ENCODE measurements at regions not wholly inside any gene's neighbourhood (a gene's known extent, or its start where the extent isn't known, plus 50 kb on each side); places are given as distances from the start of the nearest gene placed in this dataset.

DNA sequence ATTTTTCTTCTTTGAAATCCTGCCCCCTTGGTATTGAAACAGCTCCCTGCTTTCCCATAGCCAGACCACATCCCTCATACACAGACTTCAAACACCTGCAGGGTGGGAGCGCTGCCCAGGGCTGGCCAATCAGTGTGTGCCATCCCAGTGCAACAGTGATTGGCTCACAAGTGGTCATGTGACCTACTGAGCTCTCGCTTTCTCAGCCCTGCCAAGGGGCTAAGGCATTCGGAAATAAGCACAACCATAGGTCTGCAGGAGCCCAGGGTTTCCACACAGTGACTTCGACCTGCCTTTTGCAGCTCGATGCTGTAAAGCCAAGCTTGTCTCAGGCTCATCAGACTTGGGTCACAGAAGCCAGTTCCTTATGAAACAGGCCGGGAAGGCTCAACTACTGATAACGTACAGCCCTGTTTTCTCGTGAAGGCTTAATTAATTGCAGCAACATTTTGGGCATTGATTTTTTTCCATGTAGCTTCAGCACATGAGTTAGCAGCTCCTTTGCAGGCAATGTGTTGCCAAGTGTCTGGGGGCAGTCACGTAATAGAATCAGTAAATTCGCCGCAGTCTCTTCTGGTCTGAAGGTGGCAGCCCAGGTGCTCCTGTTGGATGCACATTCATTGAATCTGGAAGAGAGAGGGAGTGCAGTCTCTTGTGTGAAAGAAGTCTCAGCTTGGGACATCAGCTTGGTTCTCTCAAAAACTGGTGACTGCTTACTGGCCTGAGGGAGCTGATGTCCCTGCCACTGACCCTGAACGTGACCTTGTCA lies 1091.8 kb downstream of the AACS start:
- H3K9me3 ChIP-seq (ENCODE audit: control insufficient read depth in 2 of 2, insufficient read depth in 1 of 2, low read depth in 1 of 2, low read length in 1 of 2) = no peaks in the 10 kb centered on the region
- no peaks in the 10 kb centered on the region for H3K36me3 ChIP-seq (ENCODE audit: control insufficient read depth in 2 of 2, insufficient read depth in 2 of 2, low read length in 1 of 2)
- 71 to 82% methylated on average over 12 of the region's 12 CpGs for WGBS, 2 donors
- H3K27ac ChIP-seq (ENCODE audit: low read depth in 2 of 2, low read length in 1 of 2) = no peak overlapping the region
- no peaks in the 10 kb centered on the region for H3K27me3 ChIP-seq (ENCODE audit: control insufficient read depth in 1 of 2, insufficient read depth in 2 of 2, low read length in 2 of 2)
- H3K4me3 ChIP-seq (ENCODE audit: low read depth in 1 of 2, low read length in 2 of 2) = no peak overlapping the region
- H3K4me1 ChIP-seq (ENCODE audit: control insufficient read depth in 2 of 2, insufficient read depth in 2 of 2, low read length in 1 of 2) = no peaks in the 10 kb centered on the region

DNA sequence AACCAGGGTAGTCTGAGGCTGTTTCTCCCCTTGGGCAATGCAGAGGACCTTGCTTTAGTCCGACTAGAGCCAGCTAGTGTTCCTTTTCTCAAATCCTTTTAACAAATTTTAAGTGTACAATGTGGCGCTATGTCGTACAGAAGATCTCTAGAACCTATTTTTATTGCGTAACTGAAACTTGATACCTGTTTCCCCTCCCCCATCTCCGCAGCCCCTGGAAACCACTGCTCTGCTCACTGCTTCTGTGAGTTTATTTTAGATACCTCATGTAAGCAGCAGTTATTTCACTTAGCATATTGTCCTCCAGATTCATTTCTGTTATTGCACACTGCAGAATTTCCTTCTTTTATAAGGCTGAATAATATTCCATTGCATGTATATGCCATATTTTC lies 1092.3 kb downstream of the AACS start:
- Histone ChIP-seq H3K4me1 (ENCODE audit: control insufficient read depth in 2 of 2, insufficient read depth in 2 of 2, low read length in 1 of 2) (no peaks in the 10 kb centered on the region), H3K36me3 (ENCODE audit: control insufficient read depth in 2 of 2, insufficient read depth in 2 of 2, low read length in 1 of 2) (no peaks in the 10 kb centered on the region), H3K27ac (ENCODE audit: low read depth in 2 of 2, low read length in 1 of 2) (no peak overlapping the region), H3K4me3 (ENCODE audit: low read depth in 1 of 2, low read length in 2 of 2) (no peak overlapping the region), H3K27me3 (ENCODE audit: control insufficient read depth in 1 of 2, insufficient read depth in 2 of 2, low read length in 2 of 2) (no peaks in the 10 kb centered on the region), H3K9me3 (ENCODE audit: control insufficient read depth in 2 of 2, insufficient read depth in 1 of 2, low read depth in 1 of 2, low read length in 1 of 2) (no peaks in the 10 kb centered on the region)
- 84 to 89% methylated on average over 5 of the region's 5 CpGs for WGBS, 2 donors

DNA sequence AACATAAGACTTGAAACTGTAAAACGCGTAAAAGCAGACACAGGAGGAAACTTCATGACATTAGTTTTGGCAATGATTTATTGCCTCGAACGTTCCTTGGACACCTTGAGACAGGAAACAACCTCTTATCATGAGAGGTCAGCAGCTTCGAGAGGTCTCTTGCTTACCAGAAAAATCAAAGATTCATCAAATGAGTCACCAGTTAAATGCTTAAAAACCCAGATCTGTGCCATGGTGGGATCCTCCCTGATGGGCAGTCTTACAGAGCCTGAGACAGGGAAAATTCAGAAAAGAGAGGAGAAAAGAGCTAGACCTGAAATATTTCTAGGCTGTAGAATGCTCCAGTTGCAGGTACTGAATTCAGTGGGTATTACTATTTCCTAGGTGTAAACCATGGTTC lies 1093.9 kb downstream of the AACS start:
- WGBS, 2 donors = 64 to 66% methylated on average over 5 of the region's 5 CpGs
- no peaks in the 10 kb centered on the region for H3K9me3 ChIP-seq (ENCODE audit: control insufficient read depth in 2 of 2, insufficient read depth in 1 of 2, low read depth in 1 of 2, low read length in 1 of 2)
- no peak overlapping the region for H3K27ac ChIP-seq (ENCODE audit: low read depth in 2 of 2, low read length in 1 of 2)
- no peak overlapping the region for H3K4me3 ChIP-seq (ENCODE audit: low read depth in 1 of 2, low read length in 2 of 2)
- no peaks in the 10 kb centered on the region for H3K27me3 ChIP-seq (ENCODE audit: control insufficient read depth in 1 of 2, insufficient read depth in 2 of 2, low read length in 2 of 2)
- no peaks in the 10 kb centered on the region for H3K4me1 ChIP-seq (ENCODE audit: control insufficient read depth in 2 of 2, insufficient read depth in 2 of 2, low read length in 1 of 2)
- H3K36me3 ChIP-seq (ENCODE audit: control insufficient read depth in 2 of 2, insufficient read depth in 2 of 2, low read length in 1 of 2) = no peaks in the 10 kb centered on the region

DNA sequence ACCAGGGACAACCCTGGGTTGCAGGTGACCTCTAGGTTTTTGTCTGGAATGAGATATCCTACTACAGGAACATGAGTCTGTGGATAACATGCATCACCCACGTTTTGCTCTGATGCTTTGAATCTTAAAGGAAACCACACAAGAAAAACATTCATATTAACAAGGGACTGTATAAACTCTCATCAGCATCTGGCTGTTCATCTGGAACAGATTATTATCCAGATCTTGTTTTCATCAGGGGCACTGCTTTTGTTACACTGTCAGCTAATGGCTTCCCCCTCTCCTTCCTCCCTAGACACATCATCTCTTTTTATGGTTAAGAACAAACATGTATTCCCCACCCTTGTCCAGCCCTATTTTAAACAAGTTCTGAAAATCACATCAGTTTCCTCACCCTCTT lies 1095.7 kb downstream of the AACS start:
- H3K4me1 ChIP-seq (ENCODE audit: control insufficient read depth in 2 of 2, insufficient read depth in 2 of 2, low read length in 1 of 2) = no peaks in the 10 kb centered on the region
- no peak overlapping the region for H3K4me3 ChIP-seq (ENCODE audit: low read depth in 1 of 2, low read length in 2 of 2)
- no peaks in the 10 kb centered on the region for H3K9me3 ChIP-seq (ENCODE audit: control insufficient read depth in 2 of 2, insufficient read depth in 1 of 2, low read depth in 1 of 2, low read length in 1 of 2)
- H3K36me3 ChIP-seq (ENCODE audit: control insufficient read depth in 2 of 2, insufficient read depth in 2 of 2, low read length in 1 of 2) = no peaks in the 10 kb centered on the region
- H3K27me3 ChIP-seq (ENCODE audit: control insufficient read depth in 1 of 2, insufficient read depth in 2 of 2, low read length in 2 of 2) = no peaks in the 10 kb centered on the region
- no peak overlapping the region for H3K27ac ChIP-seq (ENCODE audit: low read depth in 2 of 2, low read length in 1 of 2)
- WGBS, 2 donors = 22 to 24% methylated on average over 1 of the region's 1 CpG

DNA sequence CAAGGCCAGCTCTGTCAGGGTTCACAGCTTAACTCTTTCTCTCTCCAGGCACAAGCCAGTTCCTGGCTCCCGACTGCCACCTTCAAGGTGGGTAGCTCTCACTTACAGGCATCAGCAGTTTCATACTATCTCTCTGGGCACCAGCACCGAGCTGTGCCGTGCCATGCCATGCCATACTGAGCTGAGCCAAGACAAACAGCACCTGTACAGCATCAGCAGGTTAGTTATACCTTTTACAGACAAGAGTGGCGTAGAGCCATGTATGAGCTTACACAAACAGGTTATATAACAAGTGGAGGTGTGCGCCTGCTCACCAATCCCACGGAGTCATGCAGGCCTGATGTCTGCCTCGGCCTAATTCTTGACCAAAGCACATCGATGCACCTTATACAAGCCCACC lies 1098.7 kb downstream of the AACS start:
- Histone ChIP-seq H3K36me3 (ENCODE audit: control insufficient read depth in 2 of 2, insufficient read depth in 2 of 2, low read length in 1 of 2) (no peaks in the 10 kb centered on the region), H3K4me3 (ENCODE audit: low read depth in 1 of 2, low read length in 2 of 2) (no peak overlapping the region), H3K9me3 (ENCODE audit: control insufficient read depth in 2 of 2, insufficient read depth in 1 of 2, low read depth in 1 of 2, low read length in 1 of 2) (no peaks in the 10 kb centered on the region), H3K27me3 (ENCODE audit: control insufficient read depth in 1 of 2, insufficient read depth in 2 of 2, low read length in 2 of 2) (no peaks in the 10 kb centered on the region), H3K27ac (ENCODE audit: low read depth in 2 of 2, low read length in 1 of 2) (no peak overlapping the region), H3K4me1 (ENCODE audit: control insufficient read depth in 2 of 2, insufficient read depth in 2 of 2, low read length in 1 of 2) (no peaks in the 10 kb centered on the region)
- WGBS, 2 donors = 65 to 67% methylated on average over 8 of the region's 8 CpGs

DNA sequence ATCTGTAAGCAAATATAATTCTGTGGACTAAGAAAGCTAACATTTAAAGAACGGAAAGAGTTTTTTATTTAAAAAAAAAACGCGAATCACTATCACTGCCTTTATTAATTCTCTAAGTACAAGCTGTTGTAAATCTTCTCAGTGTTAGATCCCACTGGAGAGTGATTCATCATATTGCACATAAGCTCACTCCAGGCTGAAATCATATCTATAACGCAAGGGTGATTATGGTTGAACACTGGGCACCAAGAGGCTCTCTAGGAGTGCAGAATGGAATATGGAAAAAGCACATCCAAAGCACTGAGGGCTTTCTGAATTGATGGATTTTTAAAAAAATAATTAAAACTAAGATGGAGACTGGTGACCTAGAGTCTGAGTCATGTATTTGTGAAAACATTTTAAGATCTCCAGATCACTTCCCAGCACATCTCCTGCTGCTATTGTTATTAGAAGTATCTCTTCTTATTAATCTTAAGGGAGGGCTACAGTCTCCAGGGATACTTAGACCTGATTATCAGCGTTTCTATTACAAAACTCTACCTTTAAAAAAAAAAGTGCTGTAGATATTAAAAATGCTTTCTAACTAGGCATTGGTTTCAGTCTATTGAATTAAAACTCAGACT lies 1106.8 kb downstream of the AACS start:
- H3K36me3 ChIP-seq (ENCODE audit: control insufficient read depth in 2 of 2, insufficient read depth in 2 of 2, low read length in 1 of 2) = no peaks in the 10 kb centered on the region
- no peaks in the 10 kb centered on the region for H3K4me1 ChIP-seq (ENCODE audit: control insufficient read depth in 2 of 2, insufficient read depth in 2 of 2, low read length in 1 of 2)

DNA sequence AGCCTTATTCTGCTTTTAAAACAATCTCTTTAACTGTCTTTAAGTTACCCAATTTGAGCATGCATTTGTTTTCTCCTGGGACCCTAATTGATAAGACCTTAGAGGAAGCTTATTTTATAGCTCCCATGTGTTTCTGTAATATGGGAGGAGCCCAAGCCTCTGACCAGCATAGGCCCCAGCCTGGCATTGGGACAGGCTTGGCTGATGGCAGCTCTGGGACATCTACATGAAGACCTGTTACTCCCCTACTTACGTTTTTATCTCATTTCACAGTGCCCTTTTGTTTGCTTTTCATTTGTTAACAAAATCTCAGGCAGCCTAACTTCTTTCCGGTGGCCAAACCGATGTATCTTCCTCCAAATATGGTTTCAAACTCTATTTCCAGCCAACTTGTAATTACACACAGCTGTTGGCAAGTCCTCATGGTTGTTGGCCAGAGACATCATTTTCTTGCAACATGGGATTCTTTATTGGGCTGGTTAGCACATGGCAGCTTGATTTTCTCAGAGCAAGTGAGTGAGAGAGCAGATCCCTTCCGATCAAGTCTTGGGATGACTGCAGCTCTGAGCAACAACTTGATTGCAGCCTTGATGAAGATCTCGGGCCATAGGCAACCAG lies 1117.5 kb downstream of the AACS start:
- no peaks in the 10 kb centered on the region for H3K27me3 ChIP-seq (ENCODE audit: control insufficient read depth in 1 of 2, insufficient read depth in 2 of 2, low read length in 2 of 2)
- H3K36me3 ChIP-seq (ENCODE audit: control insufficient read depth in 2 of 2, insufficient read depth in 2 of 2, low read length in 1 of 2) = no peaks in the 10 kb centered on the region
- H3K4me1 ChIP-seq (ENCODE audit: control insufficient read depth in 2 of 2, insufficient read depth in 2 of 2, low read length in 1 of 2) = no peaks in the 10 kb centered on the region
- H3K4me3 ChIP-seq (ENCODE audit: low read depth in 1 of 2, low read length in 2 of 2) = no peak overlapping the region
- H3K27ac ChIP-seq (ENCODE audit: low read depth in 2 of 2, low read length in 1 of 2) = no peak overlapping the region
- no peaks in the 10 kb centered on the region for H3K9me3 ChIP-seq (ENCODE audit: control insufficient read depth in 2 of 2, insufficient read depth in 1 of 2, low read depth in 1 of 2, low read length in 1 of 2)
- WGBS, 2 donors = 51 to 52% methylated on average over 5 of the region's 5 CpGs

More for the DNA sequence above, 1106.8 kb downstream of the AACS start:
- Histone ChIP-seq H3K4me3 (ENCODE audit: low read depth in 1 of 2, low read length in 2 of 2) (no peak overlapping the region), H3K27me3 (ENCODE audit: control insufficient read depth in 1 of 2, insufficient read depth in 2 of 2, low read length in 2 of 2) (no peaks in the 10 kb centered on the region), H3K27ac (ENCODE audit: low read depth in 2 of 2, low read length in 1 of 2) (no peak overlapping the region), H3K9me3 (ENCODE audit: control insufficient read depth in 2 of 2, insufficient read depth in 1 of 2, low read depth in 1 of 2, low read length in 1 of 2) (no peaks in the 10 kb centered on the region)
- 84 to 86% methylated on average over 5 of the region's 5 CpGs for WGBS, 2 donors

DNA sequence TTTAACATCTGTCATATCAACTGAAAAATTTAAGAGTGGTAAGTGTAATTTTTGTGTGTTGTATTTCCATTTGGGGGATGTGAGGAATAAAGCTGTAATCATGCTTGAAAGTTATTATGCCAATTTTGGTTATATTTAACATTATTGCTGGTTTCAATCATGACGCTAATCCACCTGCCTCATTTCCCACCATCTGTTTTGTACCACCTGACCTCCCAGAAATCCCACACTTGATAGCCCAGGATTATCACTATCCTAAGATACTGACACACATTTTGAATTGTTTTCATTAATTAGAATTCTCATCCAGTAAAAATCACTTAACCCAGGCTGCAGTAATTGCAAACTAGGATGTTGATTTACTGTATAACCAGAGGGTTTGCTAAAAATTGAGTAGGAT lies 1119.8 kb downstream of the AACS start:
- 91 to 93% methylated on average over 1 of the region's 1 CpG for WGBS, 2 donors
- H3K36me3 ChIP-seq (ENCODE audit: control insufficient read depth in 2 of 2, insufficient read depth in 2 of 2, low read length in 1 of 2) = no peaks in the 10 kb centered on the region

DNA sequence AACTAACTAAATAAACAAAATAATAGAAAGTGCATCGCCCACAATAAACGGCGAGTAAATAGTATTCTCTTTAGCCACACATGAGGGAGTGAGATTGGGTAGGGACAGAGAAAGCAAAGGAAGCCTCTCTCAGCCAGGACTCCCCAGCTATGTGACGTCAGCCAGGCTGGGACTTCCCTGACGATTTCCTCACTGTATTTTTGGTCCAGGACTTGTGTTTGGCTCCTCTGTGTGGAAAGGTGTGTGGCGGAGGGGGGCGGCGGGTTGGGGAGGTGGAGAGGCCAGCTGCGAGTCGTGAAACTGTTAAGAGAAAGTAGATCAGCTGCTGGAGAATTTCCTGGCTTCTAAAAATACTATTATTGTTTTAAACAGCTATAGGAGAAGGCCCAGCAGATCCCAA lies 1124.6 kb downstream of the AACS start:
- Histone ChIP-seq H3K4me3 (ENCODE audit: low read depth in 1 of 2, low read length in 2 of 2) (no peak overlapping the region), H3K27me3 (ENCODE audit: control insufficient read depth in 1 of 2, insufficient read depth in 2 of 2, low read length in 2 of 2) (peaks cover 0 to 2% of the 10 kb centered on the region in 2 donors), H3K4me1 (ENCODE audit: control insufficient read depth in 2 of 2, insufficient read depth in 2 of 2, low read length in 1 of 2) (peaks cover 0 to 5% of the 10 kb centered on the region in 2 donors), H3K27ac (ENCODE audit: low read depth in 2 of 2, low read length in 1 of 2) (no peak overlapping the region), H3K9me3 (ENCODE audit: control insufficient read depth in 2 of 2, insufficient read depth in 1 of 2, low read depth in 1 of 2, low read length in 1 of 2) (no peaks in the 10 kb centered on the region), H3K36me3 (ENCODE audit: control insufficient read depth in 2 of 2, insufficient read depth in 2 of 2, low read length in 1 of 2) (no peaks in the 10 kb centered on the region)
- 61 to 66% methylated on average over 10 of the region's 10 CpGs for WGBS, 2 donors

More for the DNA sequence above, 1119.8 kb downstream of the AACS start:
- no peak overlapping the region for H3K4me3 ChIP-seq (ENCODE audit: low read depth in 1 of 2, low read length in 2 of 2)
- H3K27ac ChIP-seq (ENCODE audit: low read depth in 2 of 2, low read length in 1 of 2) = no peak overlapping the region
- no peaks in the 10 kb centered on the region for H3K4me1 ChIP-seq (ENCODE audit: control insufficient read depth in 2 of 2, insufficient read depth in 2 of 2, low read length in 1 of 2)
- no peaks in the 10 kb centered on the region for H3K9me3 ChIP-seq (ENCODE audit: control insufficient read depth in 2 of 2, insufficient read depth in 1 of 2, low read depth in 1 of 2, low read length in 1 of 2)
- no peaks in the 10 kb centered on the region for H3K27me3 ChIP-seq (ENCODE audit: control insufficient read depth in 1 of 2, insufficient read depth in 2 of 2, low read length in 2 of 2)
